HepG2 (cell line): ENCODE measurements at regions not wholly inside any gene's neighbourhood (a gene's known extent, or its start where the extent isn't known, plus 50 kb on each side); places are given as distances from the start of the nearest gene placed in this dataset.

Source experiments
- KDM1A ChIP-seq: IDR thresholded peaks from 2 replicates; pipeline ENCODE4 v1.6.1; 2016; ENCODE audit warnings: missing compliant biosample characterization
- SMYD3 ChIP-seq: sonication (generic); formaldehyde crosslinking; IDR thresholded peaks from 2 replicates; pipeline ENCODE4 v1.8.1; 2023; ENCODE audit warnings: mild to moderate bottlenecking, missing genetic modification reagents
- SP2 ChIP-seq: sonication (generic); formaldehyde crosslinking; IDR thresholded peaks from 2 replicates; pipeline ENCODE4 v1.5.1; 2020; ENCODE audit warnings: mild to moderate bottlenecking, missing genetic modification reagents
- ZNF10 ChIP-seq: sonication (generic); formaldehyde crosslinking; IDR thresholded peaks from 2 replicates; pipeline ENCODE4 v1.4.0; 2020; ENCODE audit warnings: mild to moderate bottlenecking, low read depth, missing genetic modification reagents, borderline replicate concordance

- TF ChIP-seq ZNF10 (no peak), KDM1A (CRISPR knock-in tag) (no peak), SP2 (CRISPR knock-in tag) (no peak), SMYD3 (no peak)
These were observed 81.4 kb downstream of the RERGL start for GRCh38 chr12:18008642-18009041.
